ENCODE measurements at regions not wholly inside any gene's neighbourhood (a gene's known extent, or its start where the extent isn't known, plus 50 kb on each side); places are given as distances from the start of the nearest gene placed in this dataset.

- TF ChIP-seq CTCF (IDR thresholded peaks at IDR 0.05; ENCODE audit: low read length), result no peak
- TF ChIP-seq EZH2 (IDR thresholded peaks at IDR 0.05; ENCODE audit: borderline replicate concordance, low read length), result no peak
Observed at GRCh38 chr17:52789829-52790228, 631.3 kb upstream of the CA10 start.

Data from OCI-LY1 (cell line).